Superior temporal gyrus (tissue), 1 donor: ENCODE measurements at regions not wholly inside any gene's neighbourhood (a gene's known extent, or its start where the extent isn't known, plus 50 kb on each side); places are given as distances from the start of the nearest gene placed in this dataset.

Source experiments
- DNase-seq: peaks from one replicate; pipeline ENCODE4 v3.0.0-alpha.2; 2016; ENCODE audit errors: extremely low spot score

DNA sequence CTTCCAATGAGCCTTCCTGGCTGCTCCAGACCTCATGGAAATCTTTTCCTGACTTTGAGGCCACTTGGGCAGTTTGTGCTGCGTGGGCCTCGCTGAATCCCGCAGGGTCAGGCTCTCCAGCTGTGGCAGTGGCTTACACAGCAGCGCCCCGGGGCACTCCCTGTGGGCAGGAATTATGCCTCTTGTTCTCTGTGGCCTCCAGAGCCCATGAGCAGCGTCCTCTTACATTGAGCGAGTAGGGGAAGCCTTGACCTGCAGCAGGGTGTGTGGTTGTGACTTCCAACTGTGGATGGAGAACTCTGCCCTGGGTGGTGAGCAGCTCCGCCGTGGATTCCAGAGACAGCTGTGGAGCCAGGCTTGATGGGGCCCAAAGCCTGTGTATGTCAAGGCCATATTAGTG is 180.8 kb downstream of the GLI2 start:
- DNase-seq, result no peak

- DNase-seq, result no peak
Observed at GRCh38 chr2:120917886-120918285, 182.2 kb downstream of the GLI2 start.

DNA sequence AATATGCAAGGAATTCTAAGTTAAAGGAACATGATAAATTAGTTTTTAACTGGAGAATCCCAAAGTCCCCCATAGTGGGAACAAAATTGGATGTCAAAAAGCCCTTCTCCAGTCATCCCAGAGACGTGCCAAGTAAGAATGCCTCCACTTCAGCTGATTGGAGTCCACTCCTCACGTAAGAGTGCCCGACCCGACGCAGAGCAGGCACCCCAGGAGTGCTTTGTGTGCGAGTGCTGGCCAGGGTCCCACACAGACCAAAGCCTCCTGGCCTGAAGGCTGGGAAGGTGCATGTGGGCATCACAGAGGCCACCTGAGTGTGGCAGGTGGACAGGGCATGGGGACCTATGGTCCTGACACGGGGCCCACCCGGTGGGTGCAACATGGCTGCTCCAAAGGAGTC is 183.5 kb downstream of the GLI2 start:
- DNase-seq, result no peak

DNA sequence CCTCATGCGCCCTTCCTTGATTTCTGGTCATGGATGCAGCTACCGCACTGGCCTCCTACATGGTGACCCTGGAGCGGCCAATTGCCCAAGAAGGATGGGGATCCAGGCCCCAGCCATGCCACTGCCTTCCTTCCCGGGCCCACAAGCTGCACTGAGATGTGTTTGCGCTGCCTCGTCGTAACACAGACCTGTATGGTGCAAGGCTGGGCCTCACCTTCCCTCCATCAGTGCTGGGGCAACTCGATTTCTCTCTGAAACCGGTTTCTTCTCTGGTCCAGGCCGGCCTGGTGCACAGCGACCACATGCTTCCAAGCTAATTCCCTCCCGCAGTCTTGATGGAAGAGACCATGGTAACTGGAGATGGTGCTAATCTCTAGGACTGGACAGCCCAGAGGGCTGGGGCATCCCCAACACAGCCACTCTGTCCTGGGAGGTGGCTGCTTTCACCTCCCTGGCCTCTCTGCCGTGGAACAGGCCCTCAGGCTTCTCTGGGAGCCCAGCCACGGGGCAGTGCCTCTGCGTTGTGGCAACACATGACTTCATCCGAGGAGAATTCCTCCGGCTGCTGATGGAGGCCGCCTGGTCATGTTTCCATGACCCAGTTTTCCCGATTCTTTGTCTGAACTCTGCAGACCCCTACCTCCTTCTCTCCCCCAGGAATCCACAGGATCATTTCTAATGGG is 184.2 kb downstream of the GLI2 start:
- DNase-seq, result no peak

- DNase-seq, result no peak
Observed at GRCh38 chr2:120920454-120921148, 184.9 kb downstream of the GLI2 start.

DNA sequence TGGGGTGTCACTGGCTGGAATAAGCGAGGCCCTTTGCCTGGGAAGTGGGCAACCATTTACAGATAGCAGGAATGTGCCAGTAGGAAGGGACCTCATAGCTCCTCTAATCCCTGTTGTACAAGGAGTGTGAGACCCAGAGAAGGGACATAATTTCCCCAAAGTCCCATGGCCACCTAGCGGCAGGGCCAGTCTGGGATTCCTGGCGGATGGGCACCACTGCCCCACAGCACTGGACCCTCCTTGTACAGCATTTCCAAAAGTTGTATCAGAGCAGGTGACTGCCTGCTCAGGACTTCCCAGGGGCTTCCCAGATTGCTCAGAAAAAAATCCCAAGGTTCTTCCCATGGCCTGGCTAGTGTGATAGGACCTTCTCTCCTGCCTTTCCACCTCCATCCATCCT is 185.8 kb downstream of the GLI2 start:
- no peak for DNase-seq

- DNase-seq, result no peak
Observed at GRCh38 chr2:120922571-120923332, 187.1 kb downstream of the GLI2 start.

DNA sequence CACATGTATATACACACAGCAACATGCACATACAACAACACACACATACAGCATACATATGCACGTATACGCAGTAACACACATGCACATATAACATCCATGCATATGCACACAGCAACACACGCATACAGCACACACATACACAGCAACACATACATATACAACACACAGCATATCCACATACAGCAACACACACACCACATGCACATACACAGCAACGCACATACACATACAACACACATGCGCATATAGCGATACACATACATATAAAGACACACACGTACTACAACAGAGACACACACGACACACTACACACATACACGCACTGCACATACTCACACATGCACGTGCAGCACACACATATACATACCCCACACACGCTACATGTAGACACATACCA is 187.8 kb downstream of the GLI2 start:
- no peak for DNase-seq

DNA sequence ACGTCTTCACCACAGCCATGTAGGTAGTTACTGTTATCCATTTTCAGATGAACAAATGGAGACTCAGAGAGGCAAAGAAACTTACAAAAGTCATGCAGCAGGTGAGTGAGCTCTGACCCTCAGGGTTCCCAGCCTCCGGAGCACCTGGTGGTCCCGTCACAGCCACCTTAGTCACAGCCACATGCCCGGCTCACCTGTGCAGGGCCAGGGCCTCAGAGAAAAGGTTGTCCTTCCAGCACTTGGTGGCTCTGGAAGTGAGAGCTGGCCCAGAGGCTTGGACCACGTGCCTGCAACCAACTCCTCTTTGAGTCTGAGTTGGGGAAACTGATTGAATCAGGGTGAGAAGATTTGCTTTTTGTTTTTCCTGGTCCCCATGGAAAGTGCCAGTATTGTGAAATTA is 189.3 kb downstream of the GLI2 start:
- no peak for DNase-seq

- DNase-seq, result no peak
Observed at GRCh38 chr2:120926463-120927264, 191.0 kb downstream of the GLI2 start.

DNA sequence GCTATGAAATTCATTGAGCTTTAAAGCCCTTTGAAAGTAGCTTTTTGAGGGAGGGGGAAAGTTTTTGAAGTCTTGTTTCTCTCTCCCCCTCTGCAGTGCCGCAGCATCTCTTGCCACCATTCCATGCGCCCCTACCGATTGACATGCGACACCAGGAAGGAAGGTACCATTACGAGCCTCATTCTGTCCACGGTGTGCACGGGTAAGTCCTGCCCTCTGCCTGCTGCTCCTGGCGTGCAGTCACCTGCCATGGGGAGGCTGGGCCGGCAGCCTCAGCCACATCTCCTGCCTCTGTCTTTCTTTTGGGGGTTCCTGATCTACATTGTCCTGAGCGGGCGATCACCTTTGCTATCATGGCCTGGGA is 191.6 kb downstream of the GLI2 start:
- no peak for DNase-seq

GRCh38 chr2:120929829-120930228 is 194.2 kb downstream of the GLI2 start:
- no peak for DNase-seq

DNA sequence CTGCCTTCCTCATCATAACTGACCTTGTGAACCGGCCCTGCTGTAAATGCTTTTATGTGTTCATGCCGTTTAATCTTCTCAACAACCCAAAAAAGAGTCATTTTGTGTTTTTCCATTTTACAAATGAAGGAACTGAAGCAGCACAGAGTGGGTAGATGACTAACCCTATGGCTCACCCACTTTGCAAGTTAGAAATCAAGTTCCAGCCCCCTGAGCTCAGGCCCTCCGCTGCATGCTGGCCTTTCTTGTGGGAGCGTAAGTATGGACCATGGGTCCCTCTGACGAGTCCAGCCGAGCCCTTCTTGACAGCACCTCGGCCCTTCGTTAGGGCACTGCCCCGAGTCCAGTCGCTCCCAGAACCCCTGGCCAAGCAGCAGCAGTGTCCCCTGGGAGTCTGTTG is 194.6 kb downstream of the GLI2 start:
- DNase-seq, result no peak

DNA sequence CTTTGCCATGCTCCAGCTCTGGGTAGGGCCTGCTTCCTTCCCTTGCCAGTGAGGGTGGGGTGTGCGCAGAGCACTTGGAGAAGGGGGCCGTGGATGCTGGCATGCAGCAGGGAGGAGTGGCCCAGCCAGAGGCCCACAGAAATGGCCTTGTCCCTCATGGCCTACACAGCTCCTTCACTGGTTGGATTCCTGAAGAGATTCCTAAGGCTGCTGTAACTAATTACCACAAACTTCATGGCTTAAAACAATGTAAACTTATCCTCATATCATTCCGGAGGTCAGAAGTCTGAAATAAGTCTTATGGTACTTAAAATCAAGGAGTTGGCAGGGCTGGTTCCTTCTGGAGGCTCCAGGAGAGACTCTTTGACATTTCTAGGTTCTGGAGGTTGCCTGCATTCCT is 195.2 kb downstream of the GLI2 start:
- DNase-seq, result no peak

GRCh38 chr2:120932472-120932871 is 196.8 kb downstream of the GLI2 start:
- no peak for DNase-seq

DNA sequence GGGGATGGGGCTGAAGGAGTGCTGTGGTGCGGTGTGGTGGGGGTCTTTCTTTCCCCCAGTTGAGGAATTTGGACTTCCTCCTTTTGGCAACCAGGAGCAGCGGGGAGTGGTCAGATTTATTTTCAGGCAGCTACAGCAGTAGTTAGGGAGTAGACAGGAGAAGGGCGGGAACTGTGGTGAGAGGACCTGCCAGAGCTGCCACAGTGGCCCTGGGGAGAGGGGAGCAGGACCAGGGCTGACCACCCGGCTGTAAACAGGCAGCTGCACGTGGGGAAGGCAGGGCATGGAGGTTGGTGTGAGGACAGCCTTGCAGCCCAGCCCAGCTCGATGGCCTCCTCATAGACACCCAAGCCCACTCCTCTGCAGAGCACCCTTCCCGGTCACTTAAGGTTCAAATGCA is 197.2 kb downstream of the GLI2 start:
- DNase-seq, result no peak

GRCh38 chr2:120933693-120934573 is 198.3 kb downstream of the GLI2 start:
- no peak for DNase-seq

- no peak for DNase-seq
Observed at GRCh38 chr2:120934574-120935338, 199.1 kb downstream of the GLI2 start.

DNA sequence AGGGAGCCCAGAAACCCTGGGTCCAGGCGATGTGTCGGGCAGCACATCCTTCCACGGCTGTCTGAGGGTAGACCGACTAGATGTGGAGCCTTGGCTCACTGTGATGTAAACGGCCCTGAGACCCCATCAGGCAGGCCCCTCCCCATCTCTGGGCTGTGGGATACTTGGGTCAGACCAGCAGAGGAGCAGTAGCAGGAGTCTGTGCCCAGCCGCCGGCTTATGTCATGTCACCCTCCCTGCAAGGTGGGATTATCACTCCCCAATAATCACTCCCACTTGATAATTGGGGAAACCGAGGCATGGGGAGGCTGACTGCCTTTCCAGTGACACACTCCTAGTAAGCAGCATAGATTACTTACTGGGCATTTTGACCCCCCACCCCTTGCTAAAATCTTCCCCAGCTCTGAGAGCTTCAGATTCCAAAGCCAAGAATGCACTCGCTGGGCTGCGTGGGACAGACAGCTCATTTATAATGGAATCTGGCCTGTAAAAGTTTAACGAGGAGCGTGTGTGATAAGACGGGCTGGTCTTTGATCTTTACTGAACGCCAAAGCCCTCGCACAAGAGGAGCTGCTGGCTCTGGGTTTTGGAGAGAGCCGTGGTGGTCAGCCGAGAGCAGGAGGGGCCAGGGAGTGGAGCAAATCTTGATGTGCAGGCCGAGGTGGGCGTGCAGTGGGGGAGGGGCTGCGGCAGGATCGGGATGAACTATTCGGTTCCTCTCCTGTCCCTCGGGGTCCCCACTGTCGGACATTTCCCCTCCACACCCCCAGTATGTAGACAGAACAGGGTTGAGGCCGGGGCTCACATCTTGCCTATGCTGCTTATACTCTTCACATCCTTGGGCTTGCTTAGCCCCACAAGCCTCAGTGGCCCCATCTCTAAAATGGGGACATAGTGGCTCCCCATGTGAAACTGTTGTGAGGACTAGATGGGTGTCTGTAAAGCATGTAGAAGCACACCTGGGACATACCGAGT is 200.0 kb downstream of the GLI2 start:
- no peak for DNase-seq
